GM18520 (cell line): ENCODE measurements at regions not wholly inside any gene's neighbourhood (a gene's known extent, or its start where the extent isn't known, plus 50 kb on each side); places are given as distances from the start of the nearest gene placed in this dataset.
"Not testable (repeated sequence)": the region's sequence is repeated elsewhere in the genome, so short reads cannot be mapped to it uniquely, and the experiment has no call there.

ENCODE experiments used
- ATAC-seq: cut with Tn5 transposase; IDR thresholded peaks from one replicate; pipeline ENCODE4 v1.9.1; 2021; ENCODE audit not compliant: unreplicated experiment

DNA sequence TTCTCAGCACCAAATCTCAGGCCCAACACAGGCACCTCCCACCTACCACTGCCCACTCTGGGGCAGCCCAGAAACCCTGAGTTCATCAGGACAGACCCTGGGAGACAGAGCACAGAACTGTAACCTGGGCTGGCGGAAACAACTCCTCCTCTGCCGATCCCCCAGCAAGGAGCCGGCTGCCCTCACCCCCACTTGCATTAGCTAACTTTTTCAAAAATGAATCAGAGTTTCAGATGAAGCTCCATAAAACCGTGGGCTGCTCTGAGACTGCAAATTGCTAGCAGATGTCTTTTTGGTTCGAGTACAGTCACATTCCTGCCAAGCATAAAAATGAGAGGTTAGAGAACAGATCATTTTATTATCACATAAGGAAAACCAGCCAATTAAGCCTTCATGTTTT lies 93.4 kb upstream of the PARD3 start:
- no peak for ATAC-seq

DNA sequence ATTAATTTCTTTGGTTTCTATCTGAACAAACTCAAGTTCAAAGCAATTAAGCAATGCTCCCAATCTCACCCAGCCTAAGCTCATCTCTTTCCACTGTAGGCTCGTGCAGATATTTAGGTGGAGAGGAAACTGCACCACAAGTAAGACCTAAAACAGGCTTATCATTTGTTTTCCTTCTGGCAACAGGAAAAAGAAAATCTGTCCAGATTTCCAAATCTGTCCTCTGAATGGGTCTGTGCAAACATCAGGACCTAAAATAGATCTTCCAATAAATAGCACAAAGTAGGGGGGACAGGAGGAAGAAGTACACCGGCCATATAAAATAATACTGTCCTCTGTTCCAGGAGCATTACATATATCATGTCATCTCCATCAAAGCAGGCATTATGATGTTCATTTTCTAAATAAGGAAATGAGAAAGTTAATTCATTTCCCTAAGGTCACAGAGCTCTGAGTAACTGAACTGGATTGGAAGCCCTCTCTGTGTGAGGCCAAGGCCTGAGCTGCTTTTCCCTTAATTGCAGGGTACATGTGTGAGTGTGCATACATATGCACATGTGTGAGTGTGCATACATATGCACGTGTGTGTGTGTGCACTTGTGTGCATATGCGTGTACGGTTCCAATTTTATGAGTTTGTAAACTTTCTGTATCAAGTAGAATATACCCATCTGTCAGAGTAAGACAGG lies 92.8 kb upstream of the PARD3 start:
- ATAC-seq, result no peak

DNA sequence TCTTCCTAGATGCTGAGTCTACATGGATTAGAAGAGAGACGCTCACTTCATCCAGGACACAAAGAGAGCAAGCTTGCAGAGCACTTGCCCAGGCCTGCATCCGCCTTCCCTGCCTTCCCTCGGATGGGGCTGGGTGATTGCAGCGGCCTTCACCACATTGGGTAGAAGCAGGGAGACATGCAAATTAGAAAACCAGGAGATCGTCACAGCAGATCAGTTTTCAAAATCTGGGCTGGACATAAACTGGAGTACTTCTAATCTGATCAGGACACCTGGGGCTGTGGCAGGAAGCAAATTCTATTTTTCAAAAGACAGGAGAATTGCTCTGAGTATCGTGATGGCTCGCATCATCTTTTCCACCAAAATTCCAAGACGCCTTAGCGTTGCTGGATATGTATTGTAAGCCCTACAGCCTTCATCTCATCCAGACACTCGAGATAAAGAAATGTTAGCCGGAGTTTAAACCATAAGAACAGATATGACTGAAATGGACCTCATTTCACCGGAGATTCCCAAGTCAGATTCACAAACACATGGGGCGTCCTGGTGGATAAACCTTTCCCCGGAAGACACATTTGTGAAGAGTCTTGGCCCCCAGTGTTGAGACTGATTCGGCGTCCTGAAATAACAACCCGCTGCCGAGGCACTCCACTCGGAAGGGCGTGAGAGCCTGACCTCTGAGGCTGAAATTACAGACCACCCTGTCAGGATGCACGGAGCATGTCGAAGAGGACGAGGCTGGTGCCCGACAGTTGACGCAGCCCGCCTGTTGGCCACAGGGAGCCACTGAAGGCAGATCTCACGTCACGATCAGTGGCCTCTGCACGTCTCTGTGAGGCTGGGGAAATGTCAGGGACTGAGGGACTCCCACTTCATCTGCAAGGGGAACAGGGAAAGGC lies 91.2 kb upstream of the PARD3 start:
- ATAC-seq, result no peak

- no peak for ATAC-seq
Observed at GRCh38 chr10:34905200-34905927, 90.3 kb upstream of the PARD3 start.

DNA sequence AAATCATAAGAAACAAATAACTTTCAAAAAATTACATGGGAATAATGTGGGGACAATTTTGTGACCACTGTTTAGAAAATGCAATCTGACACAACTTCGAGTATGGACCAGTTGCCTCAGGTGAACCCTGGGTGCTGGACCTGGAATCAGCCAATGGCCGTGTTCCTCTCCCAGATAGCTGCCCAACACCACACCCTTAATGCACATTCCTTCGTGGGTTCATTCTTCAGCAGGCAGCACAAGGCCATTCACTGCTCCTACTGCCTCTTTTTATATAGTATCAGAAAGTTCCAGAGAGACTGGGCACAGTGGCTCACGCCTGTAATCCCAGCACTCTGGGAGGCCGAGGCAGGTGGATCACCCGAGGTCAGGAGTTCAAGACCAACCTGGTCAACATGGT lies 89.1 kb upstream of the PARD3 start:
- ATAC-seq, result no peak

DNA sequence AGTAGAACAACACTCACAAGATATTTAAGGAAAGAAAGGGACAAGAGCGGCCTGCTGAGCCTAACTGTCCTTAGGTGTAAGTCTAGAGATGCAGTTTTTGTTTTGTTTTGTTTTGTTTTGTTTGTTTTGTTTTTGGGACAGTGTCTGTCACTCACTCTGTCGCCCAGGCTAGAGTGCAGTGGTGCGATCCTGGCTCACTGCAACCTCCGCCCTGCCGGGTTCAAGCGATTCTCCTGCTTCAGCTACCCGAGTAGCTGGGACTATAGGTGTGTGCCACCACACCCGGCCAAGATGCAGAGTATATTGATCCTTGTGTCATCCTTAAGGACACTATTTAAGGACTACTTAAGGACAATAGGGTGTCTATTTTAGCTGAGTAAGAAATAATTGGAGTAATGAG lies 84.1 kb upstream of the PARD3 start:
- ATAC-seq, result no peak

DNA sequence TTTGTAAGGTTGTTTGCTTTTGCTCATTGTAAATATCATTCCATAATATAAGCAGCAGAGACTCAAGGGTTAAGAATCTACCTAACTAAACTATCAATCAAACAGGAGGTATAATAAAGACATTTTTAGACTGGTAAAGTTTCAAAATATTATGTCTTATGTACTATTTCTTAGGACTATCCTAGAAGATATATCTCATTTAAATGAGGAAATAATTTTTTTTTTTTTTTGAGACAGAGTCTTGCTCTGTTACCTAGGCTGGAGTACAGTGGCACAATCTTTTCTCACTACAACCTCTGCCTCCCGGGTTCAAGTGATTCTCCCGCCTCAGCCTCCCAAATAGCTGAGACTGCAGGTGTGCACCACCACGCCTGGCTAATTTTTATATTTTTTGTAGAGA lies 80.9 kb upstream of the PARD3 start:
- ATAC-seq, result no peak

GRCh38 chr10:34895046-34895445 lies 80.0 kb upstream of the PARD3 start:
- ATAC-seq, result not testable (repeated sequence)

- ATAC-seq, result not testable (repeated sequence)
Observed at GRCh38 chr10:34892521-34892920, 77.4 kb upstream of the PARD3 start.

DNA sequence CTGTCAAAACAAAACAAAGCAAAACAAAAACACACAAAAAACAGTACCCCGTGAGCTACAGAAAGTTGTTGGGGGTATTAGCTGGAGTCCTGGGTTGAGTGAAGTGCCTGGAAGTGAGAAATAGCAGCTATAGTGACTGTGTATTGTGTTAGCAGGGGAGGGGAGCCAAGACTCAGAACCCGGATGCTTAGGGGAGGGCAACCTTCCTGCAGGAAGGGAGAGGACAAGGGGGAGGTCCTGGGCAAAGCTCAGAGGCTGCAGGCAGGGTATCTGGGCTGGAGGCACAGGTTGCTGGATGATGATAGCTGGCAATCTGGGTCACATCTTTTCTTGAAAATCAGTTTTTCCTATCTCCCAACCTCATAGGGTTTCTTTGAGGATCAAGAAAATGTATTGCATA lies 75.8 kb upstream of the PARD3 start:
- no peak for ATAC-seq

GRCh38 chr10:34889004-34889869 lies 74.1 kb upstream of the PARD3 start:
- ATAC-seq, result no peak

- ATAC-seq, result no peak
Observed at GRCh38 chr10:34886906-34887642, 72.0 kb upstream of the PARD3 start.

GRCh38 chr10:34885898-34886297 lies 70.8 kb upstream of the PARD3 start:
- no peak for ATAC-seq

GRCh38 chr10:34885011-34885410 lies 69.9 kb upstream of the PARD3 start:
- ATAC-seq, result no peak

DNA sequence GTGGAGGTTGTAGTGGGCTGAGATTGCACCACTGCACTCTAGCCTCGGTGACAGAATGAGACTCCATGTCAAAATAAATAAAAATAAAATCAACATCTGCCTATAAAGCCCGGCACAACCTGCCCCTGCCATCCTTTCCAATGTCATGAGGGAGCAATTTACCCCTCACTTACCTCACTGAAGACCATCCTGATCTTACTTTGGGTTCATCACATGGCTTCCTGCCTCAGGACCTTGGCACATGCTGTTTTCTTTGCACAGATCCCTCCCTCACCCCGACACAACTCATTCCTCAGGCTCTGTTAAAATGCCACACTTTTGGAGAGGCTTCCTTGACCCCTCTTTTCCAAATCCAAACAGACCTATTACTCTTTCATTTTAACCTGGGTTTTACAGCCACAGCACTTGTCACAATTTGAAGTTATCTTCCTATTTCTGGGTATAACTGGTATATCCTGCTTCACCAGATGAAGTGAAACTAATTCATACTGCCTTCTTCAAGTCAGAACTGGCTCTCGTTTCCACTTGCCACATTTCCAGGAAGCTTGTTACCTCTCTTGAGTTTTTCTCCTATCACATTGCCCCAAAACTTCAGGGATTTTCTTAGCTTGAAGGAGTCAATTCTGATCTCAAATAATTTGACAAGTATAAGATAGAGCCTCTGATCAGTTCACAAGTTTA lies 69.3 kb upstream of the PARD3 start:
- ATAC-seq, result no peak

DNA sequence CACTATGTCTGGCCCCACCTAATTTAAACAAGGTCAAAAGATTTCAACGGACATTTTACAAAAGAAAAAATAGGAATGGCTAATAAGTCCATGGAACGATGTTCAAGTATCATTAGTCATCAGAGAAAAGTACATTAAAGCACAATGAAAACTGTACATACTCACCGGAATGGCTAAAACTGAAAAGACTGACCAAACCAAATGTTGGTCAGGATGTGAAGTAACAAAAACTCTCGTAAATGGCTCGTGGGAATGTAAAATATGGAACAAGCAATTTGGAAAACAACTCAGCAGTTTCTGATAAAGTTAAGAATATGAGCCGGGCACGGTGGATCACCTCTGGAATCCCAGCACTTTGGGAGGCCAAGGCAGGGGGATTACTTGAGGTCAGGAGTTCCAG lies 65.7 kb upstream of the PARD3 start:
- ATAC-seq, result no peak

GRCh38 chr10:34878651-34879050 lies 63.6 kb upstream of the PARD3 start:
- ATAC-seq, result not testable (repeated sequence)

GRCh38 chr10:34875061-34875460 lies 60.0 kb upstream of the PARD3 start:
- ATAC-seq, result no peak

DNA sequence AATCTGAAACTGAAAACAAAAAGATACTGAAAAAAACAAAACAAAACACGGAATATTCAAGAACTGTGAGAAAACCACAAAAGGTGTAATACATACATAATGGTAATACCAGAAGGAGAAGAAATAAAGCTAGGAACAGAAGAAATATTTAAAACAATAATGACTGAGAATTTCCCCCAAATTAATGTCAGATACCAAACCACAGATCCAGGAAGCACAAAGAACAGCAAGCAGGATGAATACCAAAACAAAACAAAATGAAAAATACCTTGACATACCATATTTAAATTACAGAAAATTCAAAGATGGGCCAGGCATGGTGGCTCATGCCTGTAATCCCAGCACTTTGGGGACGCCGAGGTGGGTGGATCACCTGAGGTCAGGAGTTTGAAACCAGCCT lies 57.7 kb upstream of the PARD3 start:
- ATAC-seq, result no peak
